ENCODE measurements at regions not wholly inside any gene's neighbourhood (a gene's known extent, or its start where the extent isn't known, plus 50 kb on each side); places are given as distances from the start of the nearest gene placed in this dataset.
A peak's percentile ranks its signal among the peaks of the same experiment; 100 is the strongest.
"Not testable (repeated sequence)": the region's sequence is repeated elsewhere in the genome, so short reads cannot be mapped to it uniquely, and the experiment has no call there.

GRCh38 chr2:12452185-12452584 is 264.6 kb upstream of the TRIB2 start:
- DNase-seq (ENCODE audit: low read depth in 2 of 2), result no peak

- DNase-seq (ENCODE audit: low read depth in 2 of 2), result no peak
Observed at GRCh38 chr2:12453731-12454130, 263.0 kb upstream of the TRIB2 start.

GRCh38 chr2:12455661-12456060 is 261.1 kb upstream of the TRIB2 start:
- DNase-seq (ENCODE audit: low read depth in 2 of 2), result no peak

DNA sequence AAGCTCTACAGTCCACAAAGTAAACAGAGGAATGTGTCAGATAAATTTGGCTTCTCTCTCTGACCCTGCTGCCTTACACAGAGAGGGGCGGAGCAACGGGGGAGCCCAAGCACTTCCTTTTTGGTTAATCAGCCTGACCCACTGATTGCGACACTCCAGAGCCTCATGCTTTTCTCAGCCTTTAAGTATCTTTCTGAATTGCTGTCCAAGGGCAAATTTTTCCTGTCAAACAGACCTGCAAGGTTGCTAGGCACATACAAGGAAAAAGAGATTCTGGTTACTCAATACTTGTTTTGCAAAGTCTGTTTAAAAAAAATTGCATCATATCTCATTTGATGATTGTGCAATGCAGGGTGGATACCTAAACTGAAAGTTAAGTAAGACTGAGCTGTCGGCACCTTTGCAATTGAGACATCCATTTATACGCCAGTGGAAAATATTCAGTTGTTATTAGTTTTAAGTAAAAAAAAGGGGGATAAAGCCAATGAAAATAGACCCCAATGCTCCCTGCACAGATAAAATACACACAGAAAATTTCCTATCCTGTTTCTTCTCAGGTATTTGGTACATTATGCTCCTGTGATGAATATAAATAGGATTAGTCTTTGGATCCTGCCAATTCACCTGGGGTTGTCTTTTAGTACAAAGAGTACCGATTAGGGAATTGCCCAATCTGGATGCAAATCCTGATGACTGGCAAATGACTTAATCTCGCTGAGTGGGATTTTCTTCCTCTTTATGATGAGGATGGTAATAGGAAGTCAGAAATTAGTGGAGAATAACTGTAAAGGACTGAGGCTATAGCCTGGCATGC is 260.2 kb upstream of the TRIB2 start:
- DNase-seq (ENCODE audit: low read depth in 2 of 2), result peak; percentile 44 to 66

GRCh38 chr2:12457831-12458230 is 258.9 kb upstream of the TRIB2 start:
- no peak for DNase-seq (ENCODE audit: low read depth in 2 of 2)

DNA sequence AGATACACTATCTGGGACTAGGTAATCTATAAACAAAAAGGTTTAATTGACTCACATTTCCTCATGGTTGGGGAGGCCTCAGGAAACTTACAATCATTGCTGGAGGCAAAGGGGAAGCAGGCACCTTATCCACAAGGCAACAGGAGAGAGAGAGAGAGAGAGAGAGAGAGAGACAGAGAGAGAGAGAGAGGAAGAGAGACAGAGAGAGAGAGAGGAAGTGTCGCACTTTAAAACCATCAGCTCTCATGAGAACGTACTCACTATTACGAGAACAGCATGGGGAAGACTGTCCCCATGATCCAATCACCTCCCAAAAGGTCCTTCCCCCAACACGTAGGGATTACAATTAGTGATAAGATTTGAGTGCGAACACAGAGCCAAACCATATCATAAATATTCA is 253.5 kb upstream of the TRIB2 start:
- DNase-seq (ENCODE audit: low read depth in 2 of 2), result no peak

DNA sequence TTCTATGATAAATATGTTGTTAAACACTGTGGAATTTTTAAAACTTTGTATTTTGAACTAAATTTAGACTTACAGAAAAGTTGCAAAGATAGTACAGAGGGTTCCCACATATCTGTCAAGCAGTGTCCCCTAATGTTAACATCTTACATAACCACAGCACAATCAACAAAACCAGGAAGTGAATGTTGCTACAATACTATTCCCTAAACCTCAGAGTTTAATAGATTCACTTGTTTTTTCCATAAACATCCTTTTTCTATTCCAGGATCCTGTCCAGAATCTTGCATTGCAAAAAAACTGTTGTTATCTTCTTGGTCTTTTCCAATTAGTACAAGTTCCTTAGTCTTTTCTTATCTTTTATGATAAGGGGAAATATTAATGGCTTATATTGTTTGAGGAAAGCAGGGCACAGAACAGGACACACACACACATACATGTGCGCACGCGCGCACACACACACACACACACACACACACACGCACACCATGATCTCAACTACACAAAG is 251.1 kb upstream of the TRIB2 start:
- DNase-seq (ENCODE audit: low read depth in 2 of 2), result no peak

GRCh38 chr2:12467303-12467702 is 249.4 kb upstream of the TRIB2 start:
- DNase-seq (ENCODE audit: low read depth in 2 of 2), result no peak

- no peak for DNase-seq (ENCODE audit: low read depth in 2 of 2)
Observed at GRCh38 chr2:12469141-12469561, 247.6 kb upstream of the TRIB2 start.

DNA sequence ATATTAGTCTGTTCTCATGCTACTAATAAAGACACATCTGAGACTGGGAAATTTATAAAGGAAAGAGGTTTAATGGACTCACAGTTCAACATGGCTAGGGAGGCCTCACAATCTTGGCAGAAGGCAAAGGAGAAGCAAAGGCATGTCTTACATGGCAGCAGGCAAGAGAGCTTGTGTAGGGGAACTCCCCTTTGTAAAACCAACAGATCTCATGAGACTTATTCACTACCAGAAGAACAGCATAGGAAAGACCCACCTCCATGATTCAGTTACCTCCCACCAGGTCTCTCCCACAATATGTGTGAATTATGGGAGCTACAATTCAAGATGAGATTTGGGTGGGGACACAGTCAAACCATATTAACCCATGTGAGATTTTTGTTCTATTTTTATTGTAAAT is 244.5 kb upstream of the TRIB2 start:
- not testable (repeated sequence) for DNase-seq (ENCODE audit: low read depth in 2 of 2)

- no peak for DNase-seq (ENCODE audit: low read depth in 2 of 2)
Observed at GRCh38 chr2:12478151-12479064, 238.3 kb upstream of the TRIB2 start.

- DNase-seq (ENCODE audit: low read depth in 2 of 2), result no peak
Observed at GRCh38 chr2:12479065-12479601, 237.6 kb upstream of the TRIB2 start.

DNA sequence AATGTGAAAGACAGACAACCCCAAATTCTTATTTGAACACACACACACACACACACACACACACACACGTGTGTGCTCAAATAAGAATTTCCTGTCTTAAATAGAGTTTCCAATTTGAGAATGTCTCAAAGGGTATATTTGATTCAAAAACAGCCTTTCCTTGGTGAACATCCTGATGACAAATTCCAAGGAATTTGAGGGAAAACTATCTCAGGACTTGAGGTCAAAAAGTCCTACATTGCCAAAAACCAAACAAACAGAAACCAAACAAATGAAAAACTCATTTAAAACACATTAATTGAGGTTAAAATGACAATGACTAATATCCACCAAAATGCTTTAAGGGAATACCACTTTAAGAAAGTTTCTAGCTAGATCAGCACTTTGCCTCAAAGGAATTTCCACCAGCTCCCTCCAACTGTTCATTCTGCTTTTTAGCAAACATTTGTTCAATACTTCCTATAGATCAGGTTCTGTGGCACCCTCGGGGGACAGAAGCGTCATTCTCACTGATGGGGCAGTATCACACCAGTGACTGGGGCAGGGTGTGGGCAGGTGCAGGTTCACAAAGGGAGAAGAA is 232.1 kb upstream of the TRIB2 start:
- DNase-seq (ENCODE audit: low read depth in 2 of 2), result no peak

GRCh38 chr2:12486205-12487118 is 230.3 kb upstream of the TRIB2 start:
- no peak for DNase-seq (ENCODE audit: low read depth in 2 of 2)

- DNase-seq (ENCODE audit: low read depth in 2 of 2), result no peak
Observed at GRCh38 chr2:12487253-12488004, 229.3 kb upstream of the TRIB2 start.

DNA sequence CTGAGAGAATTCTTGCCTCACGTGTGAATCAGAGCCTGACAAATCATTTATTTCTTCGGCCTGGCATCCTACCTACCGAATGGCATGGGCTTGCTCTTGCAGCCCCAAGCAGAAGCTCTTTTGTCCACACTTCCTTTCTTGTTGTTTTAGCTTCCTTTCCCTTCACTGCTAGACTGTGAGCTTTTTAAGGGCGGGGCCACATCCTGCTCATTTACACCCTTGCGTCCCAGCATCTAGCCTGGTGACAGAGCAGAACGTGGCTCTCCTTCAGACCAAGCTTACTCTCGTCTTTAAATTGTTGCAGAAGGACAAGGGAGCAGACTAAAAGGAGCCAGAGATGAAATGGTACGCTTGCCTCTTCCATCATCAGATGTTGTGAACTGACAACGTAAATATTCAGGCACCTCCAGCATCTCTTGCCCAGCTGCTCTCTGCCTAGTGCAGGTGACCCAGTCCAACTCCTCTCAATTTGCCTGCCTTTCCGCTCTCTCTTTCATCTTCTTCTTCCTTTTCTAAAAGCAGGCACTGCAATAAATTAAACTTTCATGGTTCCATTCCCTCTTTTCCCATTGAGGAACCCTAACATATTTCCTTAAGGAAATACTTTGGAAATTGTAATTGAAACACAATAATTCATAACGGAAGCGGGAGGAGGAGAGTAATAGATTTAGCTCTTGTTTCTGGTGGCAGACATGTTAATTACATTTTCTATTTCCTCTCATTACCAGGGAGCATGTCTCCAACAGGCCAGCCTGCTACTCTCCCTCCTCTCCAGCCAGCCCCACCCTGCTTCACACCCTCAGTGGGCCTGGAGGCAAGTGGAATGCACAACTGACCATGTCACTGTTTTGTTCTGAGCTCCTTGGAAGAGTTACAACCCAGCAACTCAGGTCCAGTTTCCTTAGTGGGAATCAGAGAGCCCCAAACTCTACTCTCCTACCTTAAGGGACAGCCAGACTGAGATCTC is 228.1 kb upstream of the TRIB2 start:
- DNase-seq (ENCODE audit: low read depth in 2 of 2), result peak in 1 of 2 donors; percentile 13

DNA sequence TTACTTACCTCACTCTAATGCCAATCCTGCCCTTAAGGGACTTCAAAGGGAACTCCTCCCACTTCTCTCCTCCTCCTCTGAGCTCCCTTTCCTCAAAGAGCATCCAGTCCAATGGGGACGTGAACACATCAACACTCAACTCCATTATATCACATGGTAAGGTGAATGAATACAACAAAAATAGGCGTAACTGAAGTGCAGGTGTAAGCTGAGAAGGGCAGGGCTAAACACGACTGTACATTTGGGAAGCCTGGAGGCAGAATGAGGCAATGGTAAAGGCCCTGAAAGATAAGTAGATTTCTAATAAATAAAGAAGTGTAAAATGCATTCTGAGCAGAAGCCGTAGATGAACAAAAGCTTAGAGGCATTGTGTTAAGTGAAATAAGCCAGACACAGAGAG is 226.1 kb upstream of the TRIB2 start:
- no peak for DNase-seq (ENCODE audit: low read depth in 2 of 2)

DNA sequence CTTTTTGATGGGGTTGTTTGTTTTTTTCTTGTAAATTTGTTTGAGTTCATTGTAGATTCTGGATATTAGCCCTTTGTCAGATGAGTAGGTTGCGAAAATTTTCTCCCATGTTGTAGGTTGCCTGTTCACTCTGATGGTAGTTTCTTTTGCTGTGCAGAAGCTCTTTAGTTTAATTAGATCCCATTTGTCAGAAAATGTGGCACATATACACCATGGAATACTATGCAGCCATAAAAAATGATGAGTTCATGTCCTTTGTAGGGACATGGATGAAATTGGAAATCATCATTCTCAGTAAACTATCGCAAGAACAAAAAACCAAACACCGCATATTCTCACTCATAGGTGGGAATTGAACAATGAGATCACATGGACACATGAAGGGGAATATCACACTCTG is 224.4 kb upstream of the TRIB2 start:
- not testable (repeated sequence) for DNase-seq (ENCODE audit: low read depth in 2 of 2)

- no peak for DNase-seq (ENCODE audit: low read depth in 2 of 2)
Observed at GRCh38 chr2:12493031-12493513, 223.7 kb upstream of the TRIB2 start.
